Lung microvascular endothelial cell (primary cell): ENCODE measurements at regions not wholly inside any gene's neighbourhood (a gene's known extent, or its start where the extent isn't known, plus 50 kb on each side); places are given as distances from the start of the nearest gene placed in this dataset.

Source experiments
- DNase-seq, 2 donors: peaks; one replicate each; pipeline versions ENCODE4 v3.0.0 to v3.0.0-alpha.2; 2010; ENCODE audit warnings: low read depth in 2 of 2

DNA sequence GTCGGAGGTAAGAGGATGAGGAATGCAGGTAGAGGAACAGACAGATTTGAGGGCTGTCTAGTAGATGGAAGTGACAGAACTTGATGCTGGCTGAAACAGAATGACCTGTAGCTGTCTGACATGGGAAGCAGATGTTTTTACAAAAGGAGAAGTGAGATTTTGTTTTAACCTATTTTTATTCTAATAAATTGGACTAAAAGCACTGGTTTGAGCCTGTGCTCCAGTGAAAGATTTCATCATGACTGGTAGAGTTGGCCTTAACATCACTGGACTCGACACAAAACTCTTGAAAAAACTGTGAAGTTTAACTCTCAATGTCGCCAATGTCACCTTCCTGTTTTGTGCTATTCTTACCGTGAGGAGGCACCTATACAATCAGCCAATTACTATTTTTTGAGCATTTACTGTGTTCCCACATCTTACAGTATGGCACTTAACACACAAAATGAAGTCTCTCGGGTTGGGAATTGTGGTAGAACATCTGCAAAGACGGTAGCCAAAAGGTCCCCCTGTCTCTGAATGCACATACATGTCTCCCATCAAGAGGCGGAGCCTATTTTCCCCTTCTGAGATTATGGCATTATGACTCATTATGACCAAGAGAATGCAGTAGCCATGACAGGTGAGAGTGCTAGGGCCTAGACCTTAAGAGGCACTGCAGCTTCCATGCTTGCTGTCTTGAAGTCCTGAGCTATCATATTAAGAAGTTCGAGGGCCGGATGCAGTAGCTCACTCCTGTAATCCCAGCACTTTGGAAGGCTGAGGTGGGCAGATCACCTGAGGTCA, 93.2 kb downstream of the FOXF2 start:
- DNase-seq = no peak

GRCh38 chr6:1485678-1486077, 96.3 kb downstream of the FOXF2 start:
- peak; percentile 6 to 87 for DNase-seq

- DNase-seq = no peak
Observed at GRCh38 chr6:1486387-1486786, 97.0 kb downstream of the FOXF2 start.

GRCh38 chr6:1487239-1487638, 97.9 kb downstream of the FOXF2 start:
- no peak for DNase-seq

GRCh38 chr6:1491025-1491424, 101.6 kb downstream of the FOXF2 start:
- no peak for DNase-seq

DNA sequence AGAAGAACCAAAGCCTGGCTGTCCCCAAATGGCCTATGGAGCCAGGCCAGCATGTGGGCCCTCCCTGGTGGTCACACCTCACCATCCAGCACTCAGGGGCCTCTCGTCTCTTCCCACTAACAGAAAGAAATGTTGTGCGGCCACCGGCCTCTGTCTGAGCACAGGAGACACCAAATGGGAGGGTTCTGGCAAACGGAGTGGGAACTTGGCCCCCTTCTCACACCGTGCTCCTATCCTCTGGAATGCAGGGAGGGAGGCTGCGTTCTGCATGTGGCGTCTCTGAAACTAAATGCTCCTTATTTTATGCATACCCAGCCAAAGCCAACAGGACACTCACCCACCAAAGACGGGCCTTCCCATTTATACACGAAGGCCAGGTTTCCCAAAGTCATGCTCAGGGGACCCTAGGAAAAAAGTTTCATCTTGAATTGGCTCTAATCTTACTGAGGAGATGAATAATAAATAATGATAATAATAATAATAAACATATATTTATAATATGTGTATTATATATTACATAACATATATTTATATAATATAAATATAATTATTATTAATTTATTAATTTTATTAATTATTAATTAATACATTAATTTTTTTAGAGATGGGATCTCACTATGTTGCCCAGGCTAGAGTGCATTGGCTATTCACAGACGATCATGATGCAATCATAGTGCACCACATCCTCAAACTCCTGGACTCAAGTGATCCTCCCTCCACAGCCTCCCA, 102.4 kb downstream of the FOXF2 start:
- no peak for DNase-seq

DNA sequence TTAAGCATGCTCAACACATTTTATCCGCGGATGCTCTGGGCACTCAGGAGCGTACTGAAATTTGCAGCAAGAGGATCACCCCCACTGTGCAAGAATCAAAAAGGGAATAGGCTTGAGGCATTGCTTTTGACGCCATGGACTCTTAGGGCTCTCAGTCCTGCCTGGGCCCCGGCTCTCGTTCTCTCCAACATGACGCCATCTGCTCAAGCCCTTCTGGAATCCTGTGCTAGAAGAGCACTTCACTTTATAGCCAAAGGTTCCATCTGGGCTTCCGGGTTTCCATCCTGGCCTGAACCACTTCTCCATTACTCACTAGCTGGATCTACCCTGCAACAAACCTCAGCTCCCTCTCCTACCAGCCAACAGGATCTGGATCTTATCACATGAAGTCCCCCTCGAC, 105.3 kb downstream of the FOXF2 start:
- no peak for DNase-seq

GRCh38 chr6:1495344-1495743, 106.0 kb downstream of the FOXF2 start:
- no peak for DNase-seq

- DNase-seq = no peak
Observed at GRCh38 chr6:1496092-1496491, 106.7 kb downstream of the FOXF2 start.

GRCh38 chr6:1496836-1497760, 107.7 kb downstream of the FOXF2 start:
- DNase-seq = no peak

DNA sequence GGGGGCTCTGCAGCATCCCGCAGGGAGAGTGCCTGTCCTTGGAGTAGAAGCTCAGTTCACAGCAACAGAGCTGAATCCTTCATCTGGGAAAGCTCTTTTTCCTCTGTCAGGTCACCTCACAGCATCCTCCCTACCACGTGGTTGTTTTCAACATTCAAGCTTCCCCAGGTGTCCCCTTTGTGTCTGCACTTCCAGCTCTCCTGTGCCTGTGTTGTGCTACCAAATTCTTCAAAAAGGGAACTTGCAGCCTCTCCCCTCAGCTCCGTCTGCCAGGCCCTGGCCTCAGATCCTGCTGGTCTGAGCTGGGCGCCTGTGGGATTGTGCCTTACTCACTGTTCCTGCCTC, 108.4 kb downstream of the FOXF2 start:
- no peak for DNase-seq

DNA sequence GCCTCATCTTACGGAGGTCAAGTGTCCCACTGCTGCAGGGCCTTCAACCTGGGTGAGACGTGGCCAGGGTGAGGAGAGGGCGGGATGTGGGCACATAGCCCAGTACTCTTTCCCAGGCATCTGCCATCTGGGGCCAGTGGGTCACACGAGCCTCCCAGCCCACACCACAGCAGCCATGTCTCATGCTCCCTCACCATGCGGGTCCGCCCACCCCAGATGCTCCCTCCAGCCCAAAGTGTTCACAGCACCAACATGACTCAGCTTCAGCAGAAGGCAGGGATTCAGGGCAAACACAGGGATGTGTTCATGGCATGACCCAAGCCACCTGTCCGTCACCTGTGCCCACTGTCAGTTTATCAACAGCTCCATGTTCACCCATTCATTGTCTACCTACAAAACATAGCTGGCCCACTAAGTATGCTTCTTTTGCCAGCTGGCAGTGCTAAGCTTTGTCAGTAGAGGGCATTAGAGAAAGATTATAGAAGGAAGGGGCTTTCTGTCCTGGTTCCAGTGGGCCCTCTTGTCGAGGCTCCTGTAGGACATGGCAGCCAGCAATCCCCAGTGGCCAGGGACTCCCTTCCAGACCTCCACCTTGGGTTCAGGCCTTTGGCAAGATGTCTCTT, 109.2 kb downstream of the FOXF2 start:
- peak in 1 of 2 donors; percentile 14 for DNase-seq

GRCh38 chr6:1499777-1500176, 109.9 kb upstream of the FOXC1 start:
- no peak for DNase-seq

DNA sequence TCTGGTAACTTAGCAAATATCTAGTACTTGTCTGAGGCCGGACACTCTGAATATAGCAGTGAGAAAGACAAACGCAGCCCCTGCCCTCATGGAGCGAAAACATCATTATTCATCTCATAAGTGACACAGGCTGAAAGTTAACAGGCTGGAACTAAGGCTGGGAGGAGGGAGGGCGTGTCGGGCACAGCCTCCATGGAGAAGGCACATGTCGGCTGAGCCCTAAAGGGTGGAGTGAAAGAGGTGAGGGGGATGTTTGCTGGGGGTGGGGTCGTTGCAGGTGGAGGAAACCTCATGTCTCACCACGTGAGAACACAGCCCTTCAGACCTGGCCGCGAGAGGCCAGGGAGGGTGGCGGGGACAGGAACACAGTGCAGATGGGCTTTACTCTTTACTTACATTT, 108.8 kb upstream of the FOXC1 start:
- no peak for DNase-seq

GRCh38 chr6:1502041-1502440, 107.7 kb upstream of the FOXC1 start:
- no peak for DNase-seq

DNA sequence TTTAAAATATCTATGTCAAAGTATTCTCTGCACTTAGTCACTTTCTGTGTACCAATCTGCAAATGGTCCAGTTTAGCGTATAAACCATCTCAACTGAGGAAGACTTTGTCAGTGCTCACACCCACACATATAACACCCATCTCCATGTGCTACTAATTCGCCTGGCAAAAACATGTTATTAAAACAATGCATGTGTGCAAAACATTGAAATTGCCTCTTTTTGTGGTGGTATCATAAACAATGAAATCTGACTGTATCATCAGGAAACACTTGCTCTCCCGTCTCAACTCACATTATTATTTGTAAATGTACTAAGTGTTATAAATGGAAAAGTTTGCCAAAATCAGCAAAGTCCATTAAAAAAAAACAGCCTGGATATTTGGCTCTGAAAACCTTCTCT, 105.9 kb upstream of the FOXC1 start:
- peak in 1 of 2 donors; percentile 54 for DNase-seq

GRCh38 chr6:1504465-1504864, 105.2 kb upstream of the FOXC1 start:
- DNase-seq = no peak

DNA sequence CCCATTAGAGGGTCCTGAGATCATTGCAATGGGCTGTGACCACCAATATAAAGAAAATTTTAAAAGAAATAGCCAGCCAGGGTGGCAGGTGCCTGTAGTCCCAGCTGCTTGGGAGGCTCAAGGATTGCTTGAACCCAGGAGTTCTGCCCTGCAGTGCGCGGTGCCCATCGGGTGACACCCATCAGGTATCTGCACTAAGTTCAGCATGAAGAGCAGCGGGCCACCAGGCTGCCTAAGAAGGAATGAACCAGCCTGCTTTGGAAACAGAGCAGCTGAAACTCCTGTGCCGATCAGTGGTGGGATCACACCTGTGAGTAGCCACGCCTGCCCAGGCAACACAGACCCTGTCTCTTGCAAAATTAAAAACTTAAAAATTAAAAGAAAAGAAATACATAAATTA, 102.5 kb upstream of the FOXC1 start:
- no peak for DNase-seq

GRCh38 chr6:1509241-1509640, 100.5 kb upstream of the FOXC1 start:
- no peak for DNase-seq

DNA sequence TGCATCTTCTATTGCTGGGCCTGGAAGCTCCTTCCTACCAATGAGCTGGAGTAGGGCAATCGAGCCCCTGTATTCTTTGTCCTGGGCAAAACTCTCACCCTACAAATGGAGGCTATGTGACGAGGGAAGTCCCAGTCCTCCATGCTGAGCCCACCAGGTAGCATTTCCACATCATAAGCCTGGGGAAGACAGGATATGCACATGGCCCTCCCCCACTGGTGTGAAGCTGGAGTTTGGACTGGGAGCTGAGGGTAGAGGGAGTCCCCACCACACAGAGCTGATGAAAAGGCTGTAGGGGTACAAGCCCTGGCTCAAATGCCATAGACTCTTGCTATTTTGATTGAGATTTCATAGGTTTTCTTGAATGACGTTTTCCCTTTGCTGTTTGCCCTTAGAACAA, 99.5 kb upstream of the FOXC1 start:
- no peak for DNase-seq

DNA sequence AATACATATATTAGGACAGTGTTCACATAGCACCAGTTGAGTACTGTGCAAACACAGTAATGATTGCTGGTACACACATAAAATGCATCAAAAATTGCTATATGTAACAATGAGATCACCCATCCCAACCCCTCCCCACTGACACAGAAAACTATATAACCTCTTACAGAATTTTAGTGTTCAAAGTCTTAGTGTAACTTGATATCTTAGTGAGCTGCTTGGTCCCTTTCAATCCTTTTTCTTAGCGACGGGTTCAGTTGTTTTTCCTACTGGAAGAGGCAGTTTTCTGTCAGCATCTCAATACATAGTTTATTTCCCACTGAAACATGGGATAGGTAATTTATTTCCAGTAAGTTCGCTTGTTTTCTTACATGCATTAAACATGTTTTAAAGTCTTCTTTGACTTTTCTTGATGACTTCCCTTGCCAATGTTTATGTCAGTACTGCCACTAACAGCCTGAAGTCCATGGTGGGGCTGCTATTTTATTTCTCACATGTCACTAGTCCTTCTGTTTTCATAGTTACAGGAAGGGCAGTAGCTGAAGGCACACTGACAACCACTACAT, 96.4 kb upstream of the FOXC1 start:
- no peak for DNase-seq
